ENCODE measurements at regions not wholly inside any gene's neighbourhood (a gene's known extent, or its start where the extent isn't known, plus 50 kb on each side); places are given as distances from the start of the nearest gene placed in this dataset.

GRCh38 chr2:236489895-236490404, 79.7 kb upstream of the ACKR3 start:
- no peaks in the 10 kb centered on the region for H3K36me3 ChIP-seq (ENCODE audit: insufficient read depth, low read length)
- H3K4me2 ChIP-seq (ENCODE audit: low read length), result no peak overlapping the region
- H3K79me2 ChIP-seq (replicated peaks; ENCODE audit: insufficient read depth, low read length), result no peaks in the 10 kb centered on the region
- H3K9ac ChIP-seq (ENCODE audit: low read length), result no peak overlapping the region
- no peak overlapping the region for H3K4me3 ChIP-seq (ENCODE audit: low read length)
- no peak for TF ChIP-seq MXI1 (conservative IDR thresholded peaks at IDR 0.05; ENCODE audit: poor library complexity, severe bottlenecking)
- TF ChIP-seq RAD21 (conservative IDR thresholded peaks at IDR 0.05), result no peak
- no peak for TF ChIP-seq EP300 (conservative IDR thresholded peaks at IDR 0.05; ENCODE audit: poor library complexity, severe bottlenecking)
- no peak for TF ChIP-seq TAF1 (IDR thresholded peaks at IDR 0.05; ENCODE audit: low read depth)
- no peak for TF ChIP-seq SMC3 (conservative IDR thresholded peaks at IDR 0.05; ENCODE audit: poor library complexity)
- no peak for TF ChIP-seq EZH2 (IDR thresholded peaks at IDR 0.05; ENCODE audit: borderline replicate concordance, insufficient read depth, low read length, poor library complexity, severe bottlenecking)
- no peak for TF ChIP-seq CTCF (IDR thresholded peaks at IDR 0.05; ENCODE audit: poor library complexity, severe bottlenecking)
- TF ChIP-seq REST (IDR thresholded peaks at IDR 0.05; ENCODE audit: borderline replicate concordance), result no peak
- no peaks in the 10 kb centered on the region for H3K9me2 ChIP-seq (ENCODE audit: insufficient read depth, low read length)
- no peaks in the 10 kb centered on the region for H4K20me1 ChIP-seq (ENCODE audit: insufficient read depth)
- no peaks in the 10 kb centered on the region for H3F3A ChIP-seq (ENCODE audit: insufficient read depth, low read length, poor library complexity, severe bottlenecking)
- H3K9me3 ChIP-seq (ENCODE audit: low read length), result no peaks in the 10 kb centered on the region
- H3K27me3 ChIP-seq (ENCODE audit: insufficient read depth, low read depth, low read length), result no peaks in the 10 kb centered on the region
- no peak overlapping the region for H2AFZ ChIP-seq (ENCODE audit: low read depth, low read length)
- H3K27ac ChIP-seq (ENCODE audit: low read length), result no peak overlapping the region

- no peaks in the 10 kb centered on the region for H3K27me3 ChIP-seq (ENCODE audit: insufficient read depth, low read depth, low read length)
- H3K36me3 ChIP-seq (ENCODE audit: insufficient read depth, low read length), result no peaks in the 10 kb centered on the region
- no peak overlapping the region for H2AFZ ChIP-seq (ENCODE audit: low read depth, low read length)
- H3K9me3 ChIP-seq (ENCODE audit: low read length), result no peaks in the 10 kb centered on the region
- no peaks in the 10 kb centered on the region for H3K9me2 ChIP-seq (ENCODE audit: insufficient read depth, low read length)
- no peak overlapping the region for H3K4me2 ChIP-seq (ENCODE audit: low read length)
- H3K27ac ChIP-seq (ENCODE audit: low read length), result no peak overlapping the region
- no peak overlapping the region for H3K9ac ChIP-seq (ENCODE audit: low read length)
- TF ChIP-seq TAF1 (IDR thresholded peaks at IDR 0.05; ENCODE audit: low read depth) (no peak), SMC3 (conservative IDR thresholded peaks at IDR 0.05; ENCODE audit: poor library complexity) (no peak), EZH2 (IDR thresholded peaks at IDR 0.05; ENCODE audit: borderline replicate concordance, insufficient read depth, low read length, poor library complexity, severe bottlenecking) (no peak), POLR2AphosphoS5 (IDR thresholded peaks at IDR 0.05) (no peak), MXI1 (conservative IDR thresholded peaks at IDR 0.05; ENCODE audit: poor library complexity, severe bottlenecking) (no peak), RAD21 (conservative IDR thresholded peaks at IDR 0.05) (no peak), CTCF (IDR thresholded peaks at IDR 0.05; ENCODE audit: poor library complexity, severe bottlenecking) (no peak), REST (IDR thresholded peaks at IDR 0.05; ENCODE audit: borderline replicate concordance) (no peak), EP300 (conservative IDR thresholded peaks at IDR 0.05; ENCODE audit: poor library complexity, severe bottlenecking) (no peak)
- H3K4me3 ChIP-seq (ENCODE audit: low read length), result no peak overlapping the region
- H3K79me2 ChIP-seq (replicated peaks; ENCODE audit: insufficient read depth, low read length), result no peaks in the 10 kb centered on the region
- no peaks in the 10 kb centered on the region for H3F3A ChIP-seq (ENCODE audit: insufficient read depth, low read length, poor library complexity, severe bottlenecking)
- H4K20me1 ChIP-seq (ENCODE audit: insufficient read depth), result no peaks in the 10 kb centered on the region
Observed at GRCh38 chr2:236496340-236496739, 73.3 kb upstream of the ACKR3 start.

Data from neural cell (in vitro differentiated cells).